Ovary (tissue), 7 donors: ENCODE measurements at regions not wholly inside any gene's neighbourhood (a gene's known extent, or its start where the extent isn't known, plus 50 kb on each side); places are given as distances from the start of the nearest gene placed in this dataset.

Source experiments
- DNase-seq, 5 donors: peaks; one replicate each; pipeline ENCODE4 v3.0.0-alpha.2; 2019 to 2020
- H3K27ac ChIP-seq, 2 donors: fragments of 200-600 bp; one replicate each; pipeline versions ENCODE4 v1.5.1 to v1.8.0; 2019 to 2022
- H3K27me3 ChIP-seq: fragments of 200-600 bp; one replicate; pipeline ENCODE4 v1.8.0; 2022
- H3K36me3 ChIP-seq: fragments of 200-600 bp; sonication (generic); one replicate; pipeline ENCODE4 v1.5.1; 2019
- H3K4me1 ChIP-seq: one replicate; pipeline ENCODE4 v1.8.1; 2013; ENCODE audit warnings: mild to moderate bottlenecking, moderate library complexity; ENCODE audit not compliant: insufficient read depth
- H3K4me3 ChIP-seq: fragments of 200-600 bp; sonication (generic); one replicate; pipeline ENCODE4 v1.5.1; 2017
- H3K9me3 ChIP-seq, 2 donors: fragments of 200-600 bp in 1 of 2; sonication (generic) in 1 of 2; one replicate each; pipeline versions ENCODE4 v1.5.1 to v1.8.1; 2013 to 2019; ENCODE audit warnings: mild to moderate bottlenecking in 1 of 2, moderate library complexity in 1 of 2
- CTCF ChIP-seq, 3 donors: fragments of 450-650 bp in 2 of 3; fragments of 200-600 bp in 1 of 3; IDR thresholded peaks; one replicate each; pipeline versions ENCODE4 v1.5.1 to v1.8.0; 2016 to 2022; ENCODE audit warnings: antibody characterized with exemption in 3 of 3, mild to moderate bottlenecking in 1 of 3
- EP300 ChIP-seq: sonication (generic); formaldehyde crosslinking; IDR thresholded peaks from one replicate; pipeline ENCODE4 v1.6.1; 2017; ENCODE audit warnings: antibody characterized with exemption
- POLR2A ChIP-seq: fragments of 450-650 bp; IDR thresholded peaks from one replicate; pipeline ENCODE4 v1.6.1; 2017; ENCODE audit warnings: antibody characterized with exemption, mild to moderate bottlenecking, moderate library complexity
- WGBS, 3 donors: extraction: QIAGEN DNeasy Blood & Tissue Kit in 1 of 3; methylation state at CpG; one replicate each; pipeline versions ENCODE4 v1.1.5 to v1.1.7; 2013 to 2017; 5-methylcytosine and 5-hydroxymethylcytosine counted together
- intact Hi-C, 4 donors: fragments of 100-400 bp; cut with DNase I; formaldehyde crosslinking; loops; one replicate each; pipeline versions ENCODE4 v1.11.0 to v1.15.1; 2022 to 2023
- donor health status: DM: no; HTN: no; CAD: no; lungs with moderate emphysema.
- donor health status: DM: no; HTN: no; CAD: no.
- donor health status: Bipolar disorder and iron deficiency.
- donor health status: DM: no; HTN: no; CAD: no.
- donor health status: DM: yes; HTN: yes; CAD: no.

DNA sequence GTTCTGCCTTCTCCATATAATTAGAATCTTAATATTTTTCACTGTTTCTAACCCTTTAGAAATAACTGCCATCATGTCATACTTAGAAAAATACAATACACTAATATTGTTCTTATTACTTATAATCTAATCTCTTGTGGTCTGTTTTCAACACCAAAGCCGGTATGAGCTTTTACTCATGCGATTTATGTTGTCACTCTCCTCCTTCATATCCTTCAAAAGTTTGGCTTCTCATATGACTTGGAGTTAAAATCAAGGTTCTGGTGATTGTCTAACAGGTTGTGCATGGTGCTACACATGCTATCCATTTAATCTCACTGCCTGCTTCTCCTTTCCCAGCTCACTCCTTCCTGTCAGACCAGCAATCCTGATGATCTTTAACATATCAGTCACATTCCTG, 1392.9 kb downstream of the ARAP2 start:
- WGBS, 3 donors, result 35 to 57% (median 36%) methylated on average over 2 of the region's 2 CpGs
- H3K9me3 ChIP-seq, result no peaks in the 10 kb centered on the region
- no peaks in the 10 kb centered on the region for H3K27me3 ChIP-seq
- no peak overlapping the region for H3K27ac ChIP-seq
- no peak overlapping the region for H3K4me3 ChIP-seq
- TF ChIP-seq CTCF (IDR thresholded peaks at IDR 0.05) (no peak), EP300 (no peak), POLR2A (no peak)
- DNase-seq, result no peak
- H3K36me3 ChIP-seq, result no peaks in the 10 kb centered on the region
- H3K4me1 ChIP-seq, result no peaks in the 10 kb centered on the region
- intact Hi-C loops, result no loop called here

- Histone ChIP-seq H3K27me3 (no peaks in the 10 kb centered on the region), H3K27ac (no peak overlapping the region), H3K4me1 (no peaks in the 10 kb centered on the region), H3K4me3 (no peak overlapping the region), H3K9me3 (no peaks in the 10 kb centered on the region), H3K36me3 (no peaks in the 10 kb centered on the region)
- intact Hi-C loops, result no loop called here
- TF ChIP-seq POLR2A (no peak), EP300 (no peak), CTCF (IDR thresholded peaks at IDR 0.05) (no peak)
- 25 to 80% (median 73%) methylated on average over 1 of the region's 1 CpG for WGBS, 3 donors
- DNase-seq, result no peak
These were observed 1389.9 kb downstream of the ARAP2 start for GRCh38 chr4:34854451-34854850.

DNA sequence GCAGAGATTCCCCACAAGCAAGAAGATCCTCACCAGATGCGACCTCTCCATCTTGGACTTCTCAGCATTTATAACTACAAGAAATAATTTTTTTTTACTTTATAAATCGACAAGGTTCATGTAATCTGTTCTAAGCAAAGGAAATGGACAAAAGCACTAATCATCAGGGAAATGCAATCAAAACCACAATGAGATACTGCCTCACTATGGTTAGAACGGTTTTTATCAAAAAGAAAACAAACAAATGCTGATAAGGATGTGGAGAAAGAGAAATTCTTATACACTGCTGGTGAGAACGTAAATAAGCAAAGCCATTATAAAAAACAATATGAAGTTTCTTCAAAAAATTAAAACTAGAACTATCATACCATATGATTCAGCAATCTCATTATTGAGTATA, 1382.6 kb downstream of the ARAP2 start:
- WGBS, 3 donors, result 18 to 36% (median 19%) methylated on average over 4 of the region's 4 CpGs
- H3K27ac ChIP-seq, result no peak overlapping the region
- no peaks in the 10 kb centered on the region for H3K27me3 ChIP-seq
- intact Hi-C loops, result no loop called here
- H3K36me3 ChIP-seq, result no peaks in the 10 kb centered on the region
- no peaks in the 10 kb centered on the region for H3K4me1 ChIP-seq
- H3K4me3 ChIP-seq, result no peak overlapping the region
- H3K9me3 ChIP-seq, result no peaks in the 10 kb centered on the region
- TF ChIP-seq EP300, result no peak
- no peak for TF ChIP-seq CTCF (IDR thresholded peaks at IDR 0.05)
- TF ChIP-seq POLR2A, result no peak
- DNase-seq, result no peak

- H3K36me3 ChIP-seq, result no peaks in the 10 kb centered on the region
- TF ChIP-seq CTCF (IDR thresholded peaks at IDR 0.05), result no peak
- no peak for TF ChIP-seq POLR2A
- no peak for TF ChIP-seq EP300
- no peaks in the 10 kb centered on the region for H3K27me3 ChIP-seq
- H3K4me3 ChIP-seq, result no peak overlapping the region
- no peak for DNase-seq
- intact Hi-C loops, result no loop called here
- no peaks in the 10 kb centered on the region for H3K4me1 ChIP-seq
- WGBS, 3 donors, result 47 to 67% (median 63%) methylated on average over 2 of the region's 2 CpGs
- H3K27ac ChIP-seq, result no peak overlapping the region
- H3K9me3 ChIP-seq, result no peaks in the 10 kb centered on the region
These were observed 1365.4 kb downstream of the ARAP2 start for GRCh38 chr4:34878961-34879360.

- no peak for TF ChIP-seq EP300
- no peak for TF ChIP-seq CTCF (IDR thresholded peaks at IDR 0.05)
- no peak for TF ChIP-seq POLR2A
- H3K27me3 ChIP-seq, result no peaks in the 10 kb centered on the region
These were observed 1364.1 kb downstream of the ARAP2 start for GRCh38 chr4:34880246-34880645.

More at GRCh38 chr4:34880246-34880645, 1364.1 kb downstream of the ARAP2 start:
- no peaks in the 10 kb centered on the region for H3K36me3 ChIP-seq
- DNase-seq, result no peak
- no peaks in the 10 kb centered on the region for H3K9me3 ChIP-seq
- no peaks in the 10 kb centered on the region for H3K4me1 ChIP-seq
- intact Hi-C loops, result no loop called here
- H3K27ac ChIP-seq, result no peak overlapping the region
- H3K4me3 ChIP-seq, result no peak overlapping the region
- 57 to 85% (median 80%) methylated on average over 2 of the region's 2 CpGs for WGBS, 3 donors
